HFF-Myc (cell line): ENCODE measurements at regions not wholly inside any gene's neighbourhood (a gene's known extent, or its start where the extent isn't known, plus 50 kb on each side); places are given as distances from the start of the nearest gene placed in this dataset.

Experiments
- DNase-seq: peaks from one replicate; pipeline ENCODE4 v3.0.0-alpha.2; 2011; ENCODE audit warnings: low read depth; ENCODE audit errors: extremely low read depth
- H3K4me3 ChIP-seq: replicated peaks from 2 replicates; pipeline ENCODE4 v1.5.1; 2011; ENCODE audit warnings: low read depth, mild to moderate bottlenecking, control low read depth, low read length
- CTCF ChIP-seq: IDR thresholded peaks from 2 replicates; pipeline ENCODE4 v1.5.1; 2012; ENCODE audit warnings: mild to moderate bottlenecking, low read depth, low read length, control low read depth; ENCODE audit errors: missing control alignments

- no peak for TF ChIP-seq CTCF
- no peak for DNase-seq
- no peak overlapping the region for H3K4me3 ChIP-seq
Observed at GRCh38 chr6:159100395-159101182, 55.8 kb upstream of the TAGAP start.

- TF ChIP-seq CTCF, result no peak
- no peak for DNase-seq
- H3K4me3 ChIP-seq, result no peak overlapping the region
Observed at GRCh38 chr6:159099961-159100360, 55.2 kb upstream of the TAGAP start.

GRCh38 chr6:159099276-159099675 lies 54.5 kb upstream of the TAGAP start:
- TF ChIP-seq CTCF, result no peak
- DNase-seq, result no peak
- H3K4me3 ChIP-seq, result no peak overlapping the region

- H3K4me3 ChIP-seq, result no peak overlapping the region
- DNase-seq, result no peak
- no peak for TF ChIP-seq CTCF
Observed at GRCh38 chr6:159098636-159099106, 53.9 kb upstream of the TAGAP start.

GRCh38 chr6:159097256-159097655 lies 52.5 kb upstream of the TAGAP start:
- DNase-seq, result no peak
- H3K4me3 ChIP-seq, result no peak overlapping the region
- TF ChIP-seq CTCF, result no peak

- no peak overlapping the region for H3K4me3 ChIP-seq
- no peak for DNase-seq
- no peak for TF ChIP-seq CTCF
Observed at GRCh38 chr6:159095616-159096015, 50.8 kb upstream of the TAGAP start.
